Endodermal cell (in vitro differentiated cells): ENCODE measurements at regions not wholly inside any gene's neighbourhood (a gene's known extent, or its start where the extent isn't known, plus 50 kb on each side); places are given as distances from the start of the nearest gene placed in this dataset.

Source experiments
- DNase-seq: peaks from one replicate; pipeline ENCODE4 v3.0.0-alpha.2; 2017
- H3K27ac ChIP-seq: 2 replicates; pipeline ENCODE4 v1.5.1; 2013; ENCODE audit warnings: mild to moderate bottlenecking, low read depth, low read length, moderate library complexity
- H3K27me3 ChIP-seq: 2 replicates; pipeline ENCODE4 v1.6.1; 2013; ENCODE audit warnings: mild to moderate bottlenecking, low read length, moderate library complexity; ENCODE audit not compliant: insufficient read depth, control insufficient read depth, poor library complexity, severe bottlenecking
- H3K36me3 ChIP-seq: 2 replicates; pipeline ENCODE4 v1.7.0; 2013; ENCODE audit warnings: mild to moderate bottlenecking, low read length, moderate library complexity; ENCODE audit not compliant: control insufficient read depth, insufficient read depth
- H3K4me1 ChIP-seq: one replicate; pipeline ENCODE4 v1.7.0; 2013; ENCODE audit warnings: low read length; ENCODE audit not compliant: control insufficient read depth, insufficient read depth
- H3K4me3 ChIP-seq: 2 replicates; pipeline ENCODE4 v1.5.1; 2013; ENCODE audit warnings: mild to moderate bottlenecking, low read length, moderate library complexity
- H3K9ac ChIP-seq: 2 replicates; pipeline ENCODE4 v1.6.1; 2013; ENCODE audit warnings: mild to moderate bottlenecking, low read length, moderate library complexity; ENCODE audit not compliant: poor library complexity, severe bottlenecking; ENCODE audit errors: extremely low read depth
- H3K9me3 ChIP-seq: 2 replicates; pipeline ENCODE4 v1.6.1; 2013; ENCODE audit warnings: mild to moderate bottlenecking, low read length, moderate library complexity; ENCODE audit not compliant: control insufficient read depth
- H3K27ac Mint-ChIP-seq: 2 replicates; pipeline ENCODE4 v1.8.0; 2020; ENCODE audit warnings: mixed read lengths
- H3K27me3 Mint-ChIP-seq: 2 replicates; pipeline ENCODE4 v1.8.0; 2021; ENCODE audit warnings: mild to moderate bottlenecking, mixed read lengths; ENCODE audit not compliant: insufficient read depth
- H3K36me3 Mint-ChIP-seq: 2 replicates; pipeline ENCODE4 v1.8.0; 2020; ENCODE audit warnings: low read depth, mixed read lengths
- H3K4me1 Mint-ChIP-seq: 2 replicates; pipeline ENCODE4 v1.8.0; 2020; ENCODE audit warnings: mixed read lengths
- H3K4me3 Mint-ChIP-seq: 2 replicates; pipeline ENCODE4 v1.8.0; 2020; ENCODE audit warnings: mild to moderate bottlenecking, moderate library complexity, mixed read lengths
- H3K9me3 Mint-ChIP-seq: 2 replicates; pipeline ENCODE4 v1.8.0; 2020; ENCODE audit warnings: mild to moderate bottlenecking, mixed read lengths
- CTCF ChIP-seq: fragments of 200-600 bp; sonication (generic); conservative IDR thresholded peaks from 2 replicates; pipeline ENCODE4 v1.5.0; 2021; ENCODE audit warnings: antibody characterized with exemption, mild to moderate bottlenecking
- WGBS, 2 experiments: methylation state at CpG; one replicate each; pipeline versions ENCODE4 v1.1.5 to v1.1.7; 2013; ENCODE audit warnings: missing lambda C conversion rate in 2 of 2, mixed read lengths in 1 of 2; ENCODE audit not compliant: insufficient coverage in 1 of 2, insufficient read length in 1 of 2; 5-methylcytosine and 5-hydroxymethylcytosine counted together

- 91 to 97% methylated on average over 11 to 15 of the region's 15 CpGs for WGBS, 2 experiments
- no peak overlapping the region for H3K27ac ChIP-seq
- no peaks in the 10 kb centered on the region for H3K9me3 ChIP-seq
- H3K36me3 ChIP-seq = peaks cover 5% of the 10 kb centered on the region
- H3K4me1 ChIP-seq = no peaks in the 10 kb centered on the region
- Mint-ChIP-seq H3K27me3 (no peaks in the 10 kb centered on the region), H3K4me3 (no peak overlapping the region), H3K27ac (no peak overlapping the region), H3K4me1 (no peaks in the 10 kb centered on the region), H3K9me3 (no peaks in the 10 kb centered on the region), H3K36me3 (peaks cover 14% of the 10 kb centered on the region)
- H3K27me3 ChIP-seq = no peaks in the 10 kb centered on the region
- no peak for TF ChIP-seq CTCF
- no peak overlapping the region for H3K9ac ChIP-seq
- H3K4me3 ChIP-seq = no peak overlapping the region
- DNase-seq = no peak
Observed at GRCh38 chr22:25360891-25361645, 141.6 kb downstream of the CRYBB2 start.

GRCh38 chr22:25361899-25362214 is 142.4 kb downstream of the CRYBB2 start:
- H3K27ac ChIP-seq = no peak overlapping the region
- no peak overlapping the region for H3K9ac ChIP-seq
- Mint-ChIP-seq H3K4me1 (no peaks in the 10 kb centered on the region), H3K9me3 (no peaks in the 10 kb centered on the region), H3K4me3 (no peak overlapping the region), H3K27ac (no peak overlapping the region), H3K27me3 (no peaks in the 10 kb centered on the region), H3K36me3 (peaks cover 8% of the 10 kb centered on the region)
- H3K9me3 ChIP-seq = no peaks in the 10 kb centered on the region
- H3K4me3 ChIP-seq = no peak overlapping the region
- TF ChIP-seq CTCF = no peak
- H3K36me3 ChIP-seq = peaks cover 5% of the 10 kb centered on the region
- no peaks in the 10 kb centered on the region for H3K27me3 ChIP-seq
- WGBS, 2 experiments = 81 to 84% methylated on average over 2 to 4 of the region's 4 CpGs
- no peaks in the 10 kb centered on the region for H3K4me1 ChIP-seq
- no peak for DNase-seq

GRCh38 chr22:25362215-25362882 is 142.9 kb downstream of the CRYBB2 start:
- WGBS, 2 experiments = 52 to 95% methylated on average over 3 to 17 of the region's 17 CpGs
- peak; percentile 92 for TF ChIP-seq CTCF
- no peaks in the 10 kb centered on the region for H3K27me3 Mint-ChIP-seq
- H3K4me1 Mint-ChIP-seq = no peaks in the 10 kb centered on the region
- Histone ChIP-seq H3K9ac (no peak overlapping the region), H3K27ac (no peak overlapping the region), H3K4me1 (no peaks in the 10 kb centered on the region), H3K4me3 (no peak overlapping the region), H3K9me3 (no peaks in the 10 kb centered on the region), H3K36me3 (peaks cover 5% of the 10 kb centered on the region), H3K27me3 (no peaks in the 10 kb centered on the region)
- no peaks in the 10 kb centered on the region for H3K9me3 Mint-ChIP-seq
- peak; percentile 96 for DNase-seq
- peak overlapping the region; percentile 58 for H3K27ac Mint-ChIP-seq
- H3K36me3 Mint-ChIP-seq = peaks cover 4% of the 10 kb centered on the region
- H3K4me3 Mint-ChIP-seq = no peak overlapping the region
